ENCODE measurements at regions not wholly inside any gene's neighbourhood (a gene's known extent, or its start where the extent isn't known, plus 50 kb on each side); places are given as distances from the start of the nearest gene placed in this dataset.
"Not testable (repeated sequence)": the region's sequence is repeated elsewhere in the genome, so short reads cannot be mapped to it uniquely, and the experiment has no call there.

DNA sequence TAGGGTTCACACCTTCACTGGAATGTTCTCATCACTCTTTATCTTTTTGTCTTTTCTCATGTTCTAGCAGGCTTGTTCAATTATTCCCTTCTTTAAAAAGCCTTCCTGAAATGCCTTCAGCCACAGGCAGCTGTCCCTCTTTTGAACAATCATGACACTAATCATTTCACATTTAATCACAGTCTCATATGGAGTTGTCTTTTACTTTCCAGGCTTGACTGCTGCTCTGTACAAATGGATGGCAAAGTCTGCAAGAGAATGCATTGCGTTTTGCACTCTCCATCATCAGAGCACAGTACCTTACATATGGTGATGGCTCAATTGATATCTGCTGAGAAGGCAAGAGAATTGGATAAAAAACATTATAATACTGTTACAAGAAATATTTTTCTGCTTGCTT is 529.8 kb downstream of the DIPK2A start:
- TF ChIP-seq, protein P1, sequence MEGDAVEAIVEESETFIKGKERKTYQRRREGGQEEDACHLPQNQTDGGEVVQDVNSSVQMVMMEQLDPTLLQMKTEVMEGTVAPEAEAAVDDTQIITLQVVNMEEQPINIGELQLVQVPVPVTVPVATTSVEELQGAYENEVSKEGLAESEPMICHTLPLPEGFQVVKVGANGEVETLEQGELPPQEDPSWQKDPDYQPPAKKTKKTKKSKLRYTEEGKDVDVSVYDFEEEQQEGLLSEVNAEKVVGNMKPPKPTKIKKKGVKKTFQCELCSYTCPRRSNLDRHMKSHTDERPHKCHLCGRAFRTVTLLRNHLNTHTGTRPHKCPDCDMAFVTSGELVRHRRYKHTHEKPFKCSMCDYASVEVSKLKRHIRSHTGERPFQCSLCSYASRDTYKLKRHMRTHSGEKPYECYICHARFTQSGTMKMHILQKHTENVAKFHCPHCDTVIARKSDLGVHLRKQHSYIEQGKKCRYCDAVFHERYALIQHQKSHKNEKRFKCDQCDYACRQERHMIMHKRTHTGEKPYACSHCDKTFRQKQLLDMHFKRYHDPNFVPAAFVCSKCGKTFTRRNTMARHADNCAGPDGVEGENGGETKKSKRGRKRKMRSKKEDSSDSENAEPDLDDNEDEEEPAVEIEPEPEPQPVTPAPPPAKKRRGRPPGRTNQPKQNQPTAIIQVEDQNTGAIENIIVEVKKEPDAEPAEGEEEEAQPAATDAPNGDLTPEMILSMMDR (IDR thresholded peaks at IDR 0.05; ENCODE audit: control extremely low read depth, extremely low read depth, low read depth, missing control alignments), result no peak
- CTCF ChIA-PET, result no interaction called here
- no peak for DNase-seq (ENCODE audit: extremely low spot score)
- POLR2A ChIA-PET, result no interaction called here

- no peak for DNase-seq (ENCODE audit: extremely low spot score)
- TF ChIP-seq, protein P1 (IDR thresholded peaks at IDR 0.05; ENCODE audit: control extremely low read depth, extremely low read depth, low read depth, missing control alignments), result no peak
- ChIA-PET CTCF (no interaction called here), POLR2A (no interaction called here)
Observed at GRCh38 chr3:144502402-144502801, 530.8 kb downstream of the DIPK2A start.

DNA sequence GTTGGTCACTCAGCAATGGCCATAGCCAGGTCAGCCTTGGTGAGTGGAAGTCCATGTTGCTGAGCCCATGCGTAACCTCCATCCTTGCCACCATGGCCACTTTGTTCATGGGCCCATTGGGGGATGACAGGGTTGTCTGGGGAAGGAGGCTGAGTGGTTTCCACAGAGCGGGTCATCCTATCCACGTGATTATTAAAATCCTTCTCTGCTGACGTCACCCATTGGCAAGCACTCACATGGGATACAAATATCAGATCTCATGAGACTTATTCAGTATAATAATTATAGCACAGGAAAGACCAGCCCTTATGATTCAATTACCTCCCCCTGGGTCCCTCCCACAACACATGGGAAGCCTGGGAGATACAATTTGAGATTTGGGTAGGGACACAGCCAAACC is 534.8 kb downstream of the DIPK2A start:
- CTCF ChIA-PET; DNase-seq (ENCODE audit: extremely low spot score); POLR2A ChIA-PET: not testable (repeated sequence)

- TF ChIP-seq, protein P1 (IDR thresholded peaks at IDR 0.05; ENCODE audit: control extremely low read depth, extremely low read depth, low read depth, missing control alignments), result no peak
- DNase-seq (ENCODE audit: extremely low spot score), result no peak
- CTCF ChIA-PET, result interaction anchor here (1.2 kb wide), 1 partner anchor 19 kb away, joined by 3 read pairs; no protein-coding TSS in a partner anchor
- POLR2A ChIA-PET, result no interaction called here
Observed at GRCh38 chr3:144511346-144511745, 539.7 kb downstream of the DIPK2A start.

- TF ChIP-seq, protein P1 (IDR thresholded peaks at IDR 0.05; ENCODE audit: control extremely low read depth, extremely low read depth, low read depth, missing control alignments), result no peak
- CTCF ChIA-PET, result interaction anchor here (1.0 kb wide), 1 partner anchor 35 kb away, joined by 3 read pairs; no protein-coding TSS in a partner anchor
- no peak for DNase-seq (ENCODE audit: extremely low spot score)
- POLR2A ChIA-PET, result no interaction called here
Observed at GRCh38 chr3:144516026-144516425, 544.4 kb downstream of the DIPK2A start.

- ChIA-PET POLR2A (no interaction called here), CTCF (interaction anchor here (1.0 to 2.2 kb wide), 2 partner anchors 10 to 36 kb away, joined by 3 to 8 read pairs; no protein-coding TSS in a partner anchor)
- DNase-seq (ENCODE audit: extremely low spot score), result no peak
- TF ChIP-seq, protein P1 (IDR thresholded peaks at IDR 0.05; ENCODE audit: control extremely low read depth, extremely low read depth, low read depth, missing control alignments), result no peak
Observed at GRCh38 chr3:144516589-144516988, 545.0 kb downstream of the DIPK2A start.

GRCh38 chr3:144521131-144521530 is 549.5 kb downstream of the DIPK2A start:
- no peak for DNase-seq (ENCODE audit: extremely low spot score)
- TF ChIP-seq, protein P1 (IDR thresholded peaks at IDR 0.05; ENCODE audit: control extremely low read depth, extremely low read depth, low read depth, missing control alignments), result no peak
- CTCF ChIA-PET, result no interaction called here
- POLR2A ChIA-PET, result no interaction called here

Measured in GM10248 (cell line).